NT2/D1 (cell line): ENCODE measurements at regions not wholly inside any gene's neighbourhood (a gene's known extent, or its start where the extent isn't known, plus 50 kb on each side); places are given as distances from the start of the nearest gene placed in this dataset.

ENCODE experiments used
- SUZ12 ChIP-seq: IDR thresholded peaks from 2 replicates; pipeline ENCODE4 v1.6.1; 2011; ENCODE audit not compliant: insufficient read length, insufficient read depth; ENCODE audit errors: extremely low read depth
- YY1 ChIP-seq: IDR thresholded peaks from 2 replicates; pipeline ENCODE4 v1.6.1; 2011; ENCODE audit not compliant: insufficient read length, insufficient read depth
- ZNF274 ChIP-seq: IDR thresholded peaks from 2 replicates; pipeline ENCODE4 v1.6.1; 2011; ENCODE audit warnings: mild to moderate bottlenecking, low read depth, low read length

- peak; percentile 30 for TF ChIP-seq YY1
- no peak for TF ChIP-seq ZNF274
- no peak for TF ChIP-seq SUZ12
Observed at GRCh38 chr10:118850418-118851061, 95.8 kb upstream of the CACUL1 start.
